ENCODE measurements at regions not wholly inside any gene's neighbourhood (a gene's known extent, or its start where the extent isn't known, plus 50 kb on each side); places are given as distances from the start of the nearest gene placed in this dataset.
A peak's percentile ranks its signal among the peaks of the same experiment; 100 is the strongest.

DNA sequence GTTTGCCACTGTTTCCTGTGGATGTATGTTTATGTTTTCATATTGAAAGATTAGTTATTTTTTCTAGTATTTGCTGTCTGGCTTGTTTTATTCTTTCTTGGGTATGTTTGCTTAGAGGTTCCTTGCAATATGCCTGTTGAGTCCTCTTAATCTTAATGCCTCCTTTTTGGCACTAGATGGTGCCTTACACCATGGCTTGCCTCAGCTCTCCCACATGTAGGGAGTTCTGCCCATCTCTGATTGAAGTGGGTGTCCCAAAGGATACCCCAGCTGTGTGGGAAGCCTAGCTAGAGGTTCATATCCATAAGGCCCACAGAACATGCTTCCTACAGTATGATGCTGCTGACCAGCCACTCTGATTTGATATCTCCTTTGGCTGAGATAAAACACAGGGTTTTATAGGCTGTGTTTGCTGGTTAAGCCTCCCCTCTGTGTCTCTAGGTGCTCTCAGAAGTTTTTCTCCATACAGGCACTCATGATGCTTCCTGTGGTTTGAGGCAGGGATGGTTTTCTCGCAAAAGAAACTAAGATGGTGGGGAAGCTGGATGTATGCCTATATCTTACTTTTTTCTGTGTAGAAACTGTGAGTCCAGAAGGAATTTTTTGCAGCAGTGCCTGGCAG, 162.4 kb downstream of the ASB9 start:
- DNase-seq (ENCODE audit: low read depth) (no peak), FAIRE-seq (no peak)
- Histone ChIP-seq H4K20me1 (ENCODE audit: insufficient read depth, low read length) (no peaks in the 10 kb centered on the region), H3K27me3 (ENCODE audit: insufficient read depth, low read length) (no peaks in the 10 kb centered on the region), H3K36me3 (ENCODE audit: insufficient read depth, low read length) (no peaks in the 10 kb centered on the region), H3K9ac (ENCODE audit: low read length) (no peak overlapping the region), H3K79me2 (ENCODE audit: insufficient read depth, low read length) (no peaks in the 10 kb centered on the region), H3K4me1 (ENCODE audit: insufficient read depth, low read length) (no peaks in the 10 kb centered on the region), H2AFZ (ENCODE audit: low read depth, low read length) (no peak overlapping the region), H3K9me3 (ENCODE audit: insufficient read depth, low read depth, low read length) (no peaks in the 10 kb centered on the region), H3K4me2 (ENCODE audit: low read length) (no peak overlapping the region), H3K27ac (ENCODE audit: low read depth, low read length) (no peak overlapping the region), H3K4me3 (ENCODE audit: insufficient read depth, low read depth, low read length) (no peak overlapping the region)
- H3K27ac Mint-ChIP-seq (ENCODE audit: unreplicated experiment) = no peak overlapping the region
- peaks cover 3% of the 10 kb centered on the region for H3K9me3 Mint-ChIP-seq (ENCODE audit: unreplicated experiment)
- no peaks in the 10 kb centered on the region for H3K36me3 Mint-ChIP-seq (ENCODE audit: low read depth, unreplicated experiment)
- no peaks in the 10 kb centered on the region for H3K4me1 Mint-ChIP-seq (ENCODE audit: low read depth, unreplicated experiment)
- H3K27me3 Mint-ChIP-seq (ENCODE audit: low read depth, unreplicated experiment) = no peaks in the 10 kb centered on the region
- no peak overlapping the region for H3K4me3 Mint-ChIP-seq (ENCODE audit: unreplicated experiment)
- TF ChIP-seq EZH2 (IDR thresholded peaks at IDR 0.05; ENCODE audit: insufficient read depth, low read length) = no peak
- TF ChIP-seq, protein P1, sequence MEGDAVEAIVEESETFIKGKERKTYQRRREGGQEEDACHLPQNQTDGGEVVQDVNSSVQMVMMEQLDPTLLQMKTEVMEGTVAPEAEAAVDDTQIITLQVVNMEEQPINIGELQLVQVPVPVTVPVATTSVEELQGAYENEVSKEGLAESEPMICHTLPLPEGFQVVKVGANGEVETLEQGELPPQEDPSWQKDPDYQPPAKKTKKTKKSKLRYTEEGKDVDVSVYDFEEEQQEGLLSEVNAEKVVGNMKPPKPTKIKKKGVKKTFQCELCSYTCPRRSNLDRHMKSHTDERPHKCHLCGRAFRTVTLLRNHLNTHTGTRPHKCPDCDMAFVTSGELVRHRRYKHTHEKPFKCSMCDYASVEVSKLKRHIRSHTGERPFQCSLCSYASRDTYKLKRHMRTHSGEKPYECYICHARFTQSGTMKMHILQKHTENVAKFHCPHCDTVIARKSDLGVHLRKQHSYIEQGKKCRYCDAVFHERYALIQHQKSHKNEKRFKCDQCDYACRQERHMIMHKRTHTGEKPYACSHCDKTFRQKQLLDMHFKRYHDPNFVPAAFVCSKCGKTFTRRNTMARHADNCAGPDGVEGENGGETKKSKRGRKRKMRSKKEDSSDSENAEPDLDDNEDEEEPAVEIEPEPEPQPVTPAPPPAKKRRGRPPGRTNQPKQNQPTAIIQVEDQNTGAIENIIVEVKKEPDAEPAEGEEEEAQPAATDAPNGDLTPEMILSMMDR (IDR thresholded peaks at IDR 0.05; ENCODE audit: insufficient read depth, low read depth, low read length) = no peak

DNA sequence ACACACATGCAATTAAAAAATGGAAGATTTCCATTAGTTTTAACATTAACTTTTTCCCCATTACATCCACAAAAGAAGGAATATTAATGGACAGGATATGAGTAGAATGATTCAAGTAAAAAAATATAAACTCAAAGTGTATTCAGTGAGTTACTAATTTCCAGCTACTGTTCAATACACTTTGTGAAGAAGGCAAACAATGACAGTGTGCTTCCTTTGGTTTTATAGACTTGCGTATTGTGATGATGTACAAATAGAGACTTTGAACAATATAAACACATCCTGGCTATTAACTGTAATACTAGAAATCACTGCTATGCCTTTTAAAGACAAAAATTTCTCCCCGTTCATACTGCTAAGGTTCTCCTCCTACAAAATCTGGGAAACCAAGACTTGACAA, 171.4 kb downstream of the ASB9 start:
- TF ChIP-seq, protein P1 (IDR thresholded peaks at IDR 0.05; ENCODE audit: insufficient read depth, low read depth, low read length) = no peak
- no peak for TF ChIP-seq EZH2 (IDR thresholded peaks at IDR 0.05; ENCODE audit: insufficient read depth, low read length)
- H3K9me3 Mint-ChIP-seq (ENCODE audit: unreplicated experiment) = no peaks in the 10 kb centered on the region
- FAIRE-seq (peak; percentile 93), DNase-seq (ENCODE audit: low read depth) (no peak)
- H3K4me2 ChIP-seq (ENCODE audit: low read length) = no peak overlapping the region
- no peaks in the 10 kb centered on the region for H3K4me1 Mint-ChIP-seq (ENCODE audit: low read depth, unreplicated experiment)
- no peak overlapping the region for H3K27ac Mint-ChIP-seq (ENCODE audit: unreplicated experiment)
- H3K9ac ChIP-seq (ENCODE audit: low read length) = no peak overlapping the region
- H3K4me3 Mint-ChIP-seq (ENCODE audit: unreplicated experiment) = no peak overlapping the region
- no peaks in the 10 kb centered on the region for H3K27me3 ChIP-seq (ENCODE audit: insufficient read depth, low read length)
- no peak overlapping the region for H3K4me3 ChIP-seq (ENCODE audit: insufficient read depth, low read depth, low read length)
- no peaks in the 10 kb centered on the region for H3K36me3 ChIP-seq (ENCODE audit: insufficient read depth, low read length)
- H3K4me1 ChIP-seq (ENCODE audit: insufficient read depth, low read length) = no peaks in the 10 kb centered on the region
- no peaks in the 10 kb centered on the region for H3K79me2 ChIP-seq (ENCODE audit: insufficient read depth, low read length)
- no peaks in the 10 kb centered on the region for H3K9me3 ChIP-seq (ENCODE audit: insufficient read depth, low read depth, low read length)
- no peak overlapping the region for H2AFZ ChIP-seq (ENCODE audit: low read depth, low read length)
- no peaks in the 10 kb centered on the region for H3K27me3 Mint-ChIP-seq (ENCODE audit: low read depth, unreplicated experiment)
- H3K36me3 Mint-ChIP-seq (ENCODE audit: low read depth, unreplicated experiment) = no peaks in the 10 kb centered on the region
- no peaks in the 10 kb centered on the region for H4K20me1 ChIP-seq (ENCODE audit: insufficient read depth, low read length)
- no peak overlapping the region for H3K27ac ChIP-seq (ENCODE audit: low read depth, low read length)

DNA sequence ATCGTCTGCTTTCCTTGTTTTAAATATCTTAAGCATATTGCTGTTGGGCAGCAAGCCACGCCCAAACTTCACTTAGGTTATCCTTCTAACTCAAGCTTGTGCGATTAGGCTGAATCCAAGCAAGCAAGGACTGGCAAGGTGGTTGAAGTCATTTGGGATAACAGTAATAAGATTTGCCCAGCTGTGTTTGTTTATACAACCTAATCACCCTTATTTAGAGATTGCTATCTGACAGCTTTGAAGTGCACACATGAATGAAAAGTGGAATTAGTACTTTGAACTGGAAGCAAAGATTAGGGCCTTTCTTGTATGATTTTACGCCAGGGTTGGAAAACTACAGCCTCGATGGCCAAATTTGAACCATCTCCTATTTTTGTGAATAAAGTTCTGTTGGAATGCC, 182.1 kb downstream of the ASB9 start:
- H3K4me2 ChIP-seq (ENCODE audit: low read length) = no peak overlapping the region
- H3K4me3 ChIP-seq (ENCODE audit: insufficient read depth, low read depth, low read length) = no peak overlapping the region
- H3K27ac ChIP-seq (ENCODE audit: low read depth, low read length) = no peak overlapping the region
- H2AFZ ChIP-seq (ENCODE audit: low read depth, low read length) = no peak overlapping the region
- no peaks in the 10 kb centered on the region for H4K20me1 ChIP-seq (ENCODE audit: insufficient read depth, low read length)
- DNase-seq (ENCODE audit: low read depth) (no peak), FAIRE-seq (no peak)
- no peaks in the 10 kb centered on the region for H3K4me1 ChIP-seq (ENCODE audit: insufficient read depth, low read length)
- Mint-ChIP-seq H3K9me3 (ENCODE audit: unreplicated experiment) (peaks cover 3% of the 10 kb centered on the region), H3K36me3 (ENCODE audit: low read depth, unreplicated experiment) (no peaks in the 10 kb centered on the region), H3K27ac (ENCODE audit: unreplicated experiment) (no peak overlapping the region), H3K4me1 (ENCODE audit: low read depth, unreplicated experiment) (no peaks in the 10 kb centered on the region), H3K27me3 (ENCODE audit: low read depth, unreplicated experiment) (no peaks in the 10 kb centered on the region), H3K4me3 (ENCODE audit: unreplicated experiment) (no peak overlapping the region)
- no peaks in the 10 kb centered on the region for H3K9me3 ChIP-seq (ENCODE audit: insufficient read depth, low read depth, low read length)
- H3K36me3 ChIP-seq (ENCODE audit: insufficient read depth, low read length) = no peaks in the 10 kb centered on the region
- H3K9ac ChIP-seq (ENCODE audit: low read length) = no peak overlapping the region
- TF ChIP-seq, protein P1 (IDR thresholded peaks at IDR 0.05; ENCODE audit: insufficient read depth, low read depth, low read length) = no peak
- no peak for TF ChIP-seq EZH2 (IDR thresholded peaks at IDR 0.05; ENCODE audit: insufficient read depth, low read length)
- H3K27me3 ChIP-seq (ENCODE audit: insufficient read depth, low read length) = no peaks in the 10 kb centered on the region
- no peaks in the 10 kb centered on the region for H3K79me2 ChIP-seq (ENCODE audit: insufficient read depth, low read length)

All from astrocyte (in vitro differentiated cells and primary cell).